Smooth muscle cell (in vitro differentiated cells): ENCODE measurements at regions not wholly inside any gene's neighbourhood (a gene's known extent, or its start where the extent isn't known, plus 50 kb on each side); places are given as distances from the start of the nearest gene placed in this dataset.

ENCODE experiments used
- DNase-seq: peaks from one replicate; lab custom pipeline; 2025; ENCODE audit not compliant: unreplicated experiment; lab: John Stamatoyannopoulos, UW
- H2AFZ ChIP-seq: fragments of 200-600 bp; sonication (generic); 2 replicates; pipeline ENCODE4 v1.6.0; 2016; ENCODE audit warnings: antibody characterized with exemption, low read depth, mild to moderate bottlenecking
- H3F3A ChIP-seq: fragments of 200-600 bp; sonication (generic); 2 replicates; pipeline ENCODE4 v1.6.0; 2017; ENCODE audit warnings: antibody characterized with exemption, low read depth
- H3K27ac ChIP-seq: fragments of 200-600 bp; sonication (generic); 2 replicates; pipeline ENCODE4 v1.5.1; 2016; ENCODE audit warnings: low read depth, mild to moderate bottlenecking
- H3K27me3 ChIP-seq: fragments of 200-600 bp; sonication (generic); 2 replicates; pipeline ENCODE4 v1.6.1; 2016; ENCODE audit warnings: low read depth, mild to moderate bottlenecking
- H3K36me3 ChIP-seq: fragments of 200-600 bp; sonication (generic); 2 replicates; pipeline ENCODE4 v1.5.1; 2016; ENCODE audit warnings: low read depth
- H3K4me1 ChIP-seq: fragments of 200-600 bp; sonication (generic); 2 replicates; pipeline ENCODE4 v1.5.1; 2016; ENCODE audit warnings: low read depth
- H3K4me2 ChIP-seq: fragments of 200-600 bp; sonication (generic); 2 replicates; pipeline ENCODE4 v1.6.0; 2016; ENCODE audit warnings: mild to moderate bottlenecking
- H3K4me3 ChIP-seq: fragments of 200-600 bp; sonication (generic); 2 replicates; pipeline ENCODE4 v1.5.1; 2016; ENCODE audit warnings: mild to moderate bottlenecking
- H3K79me2 ChIP-seq: fragments of 200-600 bp; sonication (generic); 2 replicates; pipeline ENCODE4 v1.6.0; 2016; ENCODE audit warnings: low read depth, mild to moderate bottlenecking
- H3K9ac ChIP-seq: fragments of 200-600 bp; sonication (generic); 2 replicates; pipeline ENCODE4 v1.6.0; 2016; ENCODE audit warnings: low read depth
- H3K9me3 ChIP-seq: fragments of 200-600 bp; sonication (generic); replicated peaks from 2 replicates; pipeline ENCODE4 v1.5.1; 2016; ENCODE audit warnings: low read depth
- H4K20me1 ChIP-seq: fragments of 200-600 bp; sonication (generic); 2 replicates; pipeline ENCODE4 v1.6.0; 2016; ENCODE audit warnings: low read depth
- WGBS: methylation state at CpG from one replicate; pipeline ENCODE4 v1.1.7; 2016; ENCODE audit warnings: low lambda C conversion rate; 5-methylcytosine and 5-hydroxymethylcytosine counted together
- TF ChIP-seq, protein P1 (sequence below): fragments of 200-600 bp; sonication (generic); IDR thresholded peaks from 2 replicates; pipeline ENCODE4 v1.5.1; 2017; ENCODE audit warnings: borderline replicate concordance, mild to moderate bottlenecking, antibody characterized with exemption; ENCODE audit not compliant: insufficient read depth, poor library complexity, severe bottlenecking

DNA sequence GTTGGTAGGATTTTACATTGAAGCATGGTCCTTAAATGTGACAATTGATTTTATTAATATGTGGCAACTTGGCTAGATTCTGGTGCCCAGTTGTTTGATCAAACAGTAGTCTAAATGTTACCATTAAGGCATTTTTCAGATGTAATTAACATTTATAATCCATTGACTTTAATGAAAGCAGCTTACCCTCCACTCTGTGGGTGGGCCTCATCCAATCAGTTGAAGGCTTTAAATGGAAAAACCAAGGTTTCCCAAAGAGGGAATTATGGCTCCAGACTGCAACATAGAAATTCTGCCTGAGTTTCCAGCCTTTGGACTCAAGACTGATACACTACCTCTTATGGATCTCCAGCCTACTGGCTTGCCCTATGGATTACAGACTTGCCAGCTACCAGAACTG, 1153.2 kb downstream of the BCL11B start:
- no peak overlapping the region for H3K9ac ChIP-seq
- no peaks in the 10 kb centered on the region for H3K4me1 ChIP-seq
- no peak overlapping the region for H3K4me2 ChIP-seq
- H4K20me1 ChIP-seq = no peaks in the 10 kb centered on the region
- no peaks in the 10 kb centered on the region for H3K27me3 ChIP-seq
- H3K9me3 ChIP-seq = no peaks in the 10 kb centered on the region
- no peak for DNase-seq
- H2AFZ ChIP-seq = no peak overlapping the region
- TF ChIP-seq, protein P1, sequence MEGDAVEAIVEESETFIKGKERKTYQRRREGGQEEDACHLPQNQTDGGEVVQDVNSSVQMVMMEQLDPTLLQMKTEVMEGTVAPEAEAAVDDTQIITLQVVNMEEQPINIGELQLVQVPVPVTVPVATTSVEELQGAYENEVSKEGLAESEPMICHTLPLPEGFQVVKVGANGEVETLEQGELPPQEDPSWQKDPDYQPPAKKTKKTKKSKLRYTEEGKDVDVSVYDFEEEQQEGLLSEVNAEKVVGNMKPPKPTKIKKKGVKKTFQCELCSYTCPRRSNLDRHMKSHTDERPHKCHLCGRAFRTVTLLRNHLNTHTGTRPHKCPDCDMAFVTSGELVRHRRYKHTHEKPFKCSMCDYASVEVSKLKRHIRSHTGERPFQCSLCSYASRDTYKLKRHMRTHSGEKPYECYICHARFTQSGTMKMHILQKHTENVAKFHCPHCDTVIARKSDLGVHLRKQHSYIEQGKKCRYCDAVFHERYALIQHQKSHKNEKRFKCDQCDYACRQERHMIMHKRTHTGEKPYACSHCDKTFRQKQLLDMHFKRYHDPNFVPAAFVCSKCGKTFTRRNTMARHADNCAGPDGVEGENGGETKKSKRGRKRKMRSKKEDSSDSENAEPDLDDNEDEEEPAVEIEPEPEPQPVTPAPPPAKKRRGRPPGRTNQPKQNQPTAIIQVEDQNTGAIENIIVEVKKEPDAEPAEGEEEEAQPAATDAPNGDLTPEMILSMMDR = no peak
- H3K27ac ChIP-seq = no peak overlapping the region
- H3K79me2 ChIP-seq = no peaks in the 10 kb centered on the region
- no peaks in the 10 kb centered on the region for H3F3A ChIP-seq
- H3K36me3 ChIP-seq = no peaks in the 10 kb centered on the region
- no peak overlapping the region for H3K4me3 ChIP-seq

DNA sequence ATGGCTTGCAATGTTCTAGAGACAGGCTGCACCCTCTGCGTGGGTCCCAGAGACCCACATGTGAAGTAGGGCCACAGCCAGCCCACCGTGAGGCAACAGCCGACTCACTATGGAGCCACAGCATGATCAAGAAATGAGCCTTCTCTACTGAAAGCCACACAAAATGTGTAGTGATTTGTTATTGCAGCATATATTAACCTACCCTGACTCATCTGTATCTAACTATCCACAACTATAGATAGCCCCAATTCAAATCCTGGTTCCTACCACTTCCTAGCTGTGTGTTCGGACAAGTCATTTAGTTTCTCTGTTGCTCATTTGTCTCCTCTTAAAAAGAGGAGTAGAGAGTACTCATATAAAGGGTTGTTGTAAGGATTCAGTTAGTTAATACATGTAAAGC, 1152.3 kb downstream of the BCL11B start:
- TF ChIP-seq, protein P1 = no peak
- Histone ChIP-seq H3K4me2 (no peak overlapping the region), H3K27ac (no peak overlapping the region), H3K36me3 (no peaks in the 10 kb centered on the region), H3F3A (no peaks in the 10 kb centered on the region), H3K79me2 (no peaks in the 10 kb centered on the region), H2AFZ (no peak overlapping the region), H4K20me1 (no peaks in the 10 kb centered on the region), H3K4me3 (no peak overlapping the region), H3K4me1 (no peaks in the 10 kb centered on the region), H3K9me3 (no peaks in the 10 kb centered on the region), H3K9ac (no peak overlapping the region), H3K27me3 (no peaks in the 10 kb centered on the region)
- DNase-seq = no peak
- 67% methylated on average over 4 of the region's 4 CpGs for WGBS

DNA sequence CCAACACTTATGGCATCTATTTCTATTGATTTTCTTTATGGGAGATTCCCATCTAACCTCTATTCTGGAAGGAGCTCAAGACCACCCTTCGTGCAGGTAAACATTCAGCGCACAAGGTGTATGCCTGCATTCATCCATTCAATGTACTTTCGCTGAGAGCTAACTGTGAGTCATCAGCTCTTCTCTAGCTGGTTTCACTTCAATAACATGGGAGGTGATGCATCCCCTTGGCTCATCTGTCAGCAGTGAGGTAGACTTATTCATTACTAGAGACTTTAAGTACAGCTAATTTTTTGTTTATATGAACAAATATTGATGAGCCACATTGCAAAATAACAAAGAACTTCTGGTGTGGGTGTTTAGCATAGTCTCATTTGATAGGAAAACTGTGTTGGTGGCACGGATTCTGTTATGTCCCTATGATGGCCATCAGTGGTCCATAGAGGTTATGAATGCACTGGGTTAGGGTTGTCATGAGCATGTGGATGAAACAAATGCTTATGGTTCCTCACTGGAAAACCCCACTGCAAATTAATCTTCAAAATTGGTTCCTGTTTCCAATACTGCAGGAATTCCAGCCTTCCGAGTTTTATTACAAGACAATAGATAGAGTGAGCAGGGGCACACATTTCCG, 1151.0 kb downstream of the BCL11B start:
- Histone ChIP-seq H3F3A (no peaks in the 10 kb centered on the region), H3K79me2 (no peaks in the 10 kb centered on the region), H4K20me1 (no peaks in the 10 kb centered on the region), H3K4me2 (no peak overlapping the region), H3K9me3 (no peaks in the 10 kb centered on the region), H3K4me3 (no peak overlapping the region), H3K36me3 (no peaks in the 10 kb centered on the region), H2AFZ (no peak overlapping the region), H3K4me1 (no peaks in the 10 kb centered on the region), H3K27me3 (no peaks in the 10 kb centered on the region), H3K9ac (no peak overlapping the region), H3K27ac (no peak overlapping the region)
- 84% methylated on average over 6 of the region's 6 CpGs for WGBS
- DNase-seq = no peak
- TF ChIP-seq, protein P1 = no peak

DNA sequence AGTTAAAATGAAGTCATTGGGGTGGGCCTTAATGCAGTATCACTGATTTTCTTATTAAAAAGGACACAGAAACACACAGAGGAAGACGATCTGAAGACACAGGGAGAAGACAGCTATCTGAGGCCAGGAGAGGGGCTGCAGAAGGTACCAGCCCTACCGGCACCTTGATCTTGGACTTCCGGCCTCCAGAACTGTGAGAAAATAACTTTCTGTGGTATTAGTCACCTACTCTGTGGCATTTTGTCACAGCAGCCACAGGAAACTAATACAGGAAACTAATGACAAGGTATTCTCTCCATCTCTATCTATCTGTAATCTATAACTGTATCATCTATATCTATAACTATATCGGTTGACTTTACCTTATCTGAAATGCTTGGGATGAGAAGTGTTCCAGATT, 1149.5 kb downstream of the BCL11B start:
- no peaks in the 10 kb centered on the region for H3K27me3 ChIP-seq
- no peak overlapping the region for H2AFZ ChIP-seq
- H3K36me3 ChIP-seq = no peaks in the 10 kb centered on the region
- H3K4me3 ChIP-seq = no peak overlapping the region
- no peaks in the 10 kb centered on the region for H3K9me3 ChIP-seq
- no peaks in the 10 kb centered on the region for H3K4me1 ChIP-seq
- no peaks in the 10 kb centered on the region for H4K20me1 ChIP-seq
- H3K27ac ChIP-seq = no peak overlapping the region
- H3F3A ChIP-seq = no peaks in the 10 kb centered on the region
- H3K9ac ChIP-seq = no peak overlapping the region
- H3K4me2 ChIP-seq = no peak overlapping the region
- no peak for DNase-seq
- H3K79me2 ChIP-seq = no peaks in the 10 kb centered on the region
- TF ChIP-seq, protein P1 = no peak
- 89% methylated on average over 4 of the region's 4 CpGs for WGBS
